CD4-positive, alpha-beta T cell (primary cell): ENCODE measurements at regions not wholly inside any gene's neighbourhood (a gene's known extent, or its start where the extent isn't known, plus 50 kb on each side); places are given as distances from the start of the nearest gene placed in this dataset.

ENCODE experiments used
- ATAC-seq: fragments of 200-7000 bp; cut with Tn5 transposase; one replicate; pipeline ENCODE4 v1.10.0; 2022; ENCODE audit warnings: mild to moderate bottlenecking; ENCODE audit not compliant: poor library complexity
- CTCF ChIA-PET: fragments of 350-600 bp; sonication (Branson Sonifier 250); formaldehyde crosslinking; loops from one replicate; lab custom pipeline; 2021; ENCODE audit warnings: antibody characterized with exemption, inconsistent platforms; lab: Charles Lee
- POLR2A ChIA-PET: fragments of 350-600 bp; sonication (Branson Sonifier 250); formaldehyde crosslinking; loops from one replicate; lab custom pipeline; 2021; ENCODE audit warnings: antibody characterized with exemption, inconsistent platforms; lab: Charles Lee
- DNase-seq, 14 experiments: peaks; one replicate each; pipeline ENCODE4 v3.0.0-alpha.2; 2013 to 2020; ENCODE audit warnings: mixed read lengths in 2 of 14
- H3K27ac ChIP-seq, 2 donors: one replicate each; pipeline versions ENCODE4 v1.5.1 to v1.7.0; 2013; ENCODE audit warnings: low read length in 2 of 2, low read depth in 1 of 2, mild to moderate bottlenecking in 1 of 2
- H3K27me3 ChIP-seq, 2 experiments: 1 replicate in 1 of 2; 2 replicates in 1 of 2; pipeline versions ENCODE4 v1.6.1 to v1.7.0; 2013; ENCODE audit warnings: low read length in 2 of 2, control low read depth in 1 of 2, mild to moderate bottlenecking in 1 of 2, moderate library complexity in 1 of 2; ENCODE audit not compliant: insufficient read depth in 2 of 2, control insufficient read depth in 1 of 2
- H3K36me3 ChIP-seq: one replicate; pipeline ENCODE4 v1.6.1; 2013; ENCODE audit warnings: low read length, control low read depth; ENCODE audit not compliant: insufficient read depth
- H3K4me1 ChIP-seq: one replicate; pipeline ENCODE4 v1.6.1; 2013; ENCODE audit warnings: low read length, control low read depth; ENCODE audit not compliant: insufficient read depth
- H3K4me3 ChIP-seq: one replicate; pipeline ENCODE4 v1.5.1; 2013; ENCODE audit warnings: mild to moderate bottlenecking, low read length, moderate library complexity
- H3K9me3 ChIP-seq, 2 experiments: 1 replicate in 1 of 2; 2 replicates in 1 of 2; pipeline versions ENCODE4 v1.6.1 to v1.7.0; 2013; ENCODE audit warnings: low read length in 2 of 2, mild to moderate bottlenecking in 2 of 2, control low read depth in 1 of 2, moderate library complexity in 1 of 2; ENCODE audit not compliant: control insufficient read depth in 1 of 2, insufficient read depth in 1 of 2
- H3K27ac Mint-ChIP-seq: one replicate; pipeline ENCODE4 v1.8.0; 2020; ENCODE audit warnings: mixed read lengths
- H3K27me3 Mint-ChIP-seq: one replicate; pipeline ENCODE4 v1.8.0; 2021; ENCODE audit warnings: mixed read lengths
- H3K36me3 Mint-ChIP-seq: one replicate; pipeline ENCODE4 v1.8.0; 2021; ENCODE audit warnings: low read depth, mixed read lengths
- H3K4me1 Mint-ChIP-seq: one replicate; pipeline ENCODE4 v1.8.0; 2021; ENCODE audit warnings: low read depth, mixed read lengths
- H3K4me3 Mint-ChIP-seq: one replicate; pipeline ENCODE4 v1.8.0; 2020; ENCODE audit warnings: mild to moderate bottlenecking, mixed read lengths
- H3K9me3 Mint-ChIP-seq: one replicate; pipeline ENCODE4 v1.8.0; 2020; ENCODE audit warnings: mixed read lengths
- CTCF ChIP-seq: fragments of 200-600 bp; IDR thresholded peaks from one replicate; pipeline ENCODE4 v1.8.0; 2022; ENCODE audit warnings: antibody characterized with exemption, mild to moderate bottlenecking
- intact Hi-C, 2 experiments: fragments of 100-400 bp; cut with DNase I in 1 of 2; cut with micrococcal nuclease in 1 of 2; formaldehyde crosslinking; loops; one replicate each; pipeline versions ENCODE4 v1.15.1 to v1.9.0; 2023 to 2025; cut with DNase I, micrococcal nuclease

- Histone ChIP-seq H3K9me3 (peaks cover 0 to 22% of the 10 kb centered on the region in 2 experiments), H3K4me1 (no peaks in the 10 kb centered on the region), H3K36me3 (no peaks in the 10 kb centered on the region), H3K27ac (no peak overlapping the region), H3K4me3 (no peak overlapping the region), H3K27me3 (peaks cover 0 to 2% of the 10 kb centered on the region in 2 experiments)
- ChIA-PET CTCF (no interaction called here), POLR2A (no interaction called here)
- Mint-ChIP-seq H3K36me3 (no peaks in the 10 kb centered on the region), H3K4me3 (no peak overlapping the region), H3K27me3 (peaks cover 7% of the 10 kb centered on the region), H3K27ac (no peak overlapping the region), H3K9me3 (no peaks in the 10 kb centered on the region), H3K4me1 (no peaks in the 10 kb centered on the region)
- intact Hi-C loops, result no loop called here
- no peak for DNase-seq
- TF ChIP-seq CTCF, result no peak
- no peak for ATAC-seq
Observed at GRCh38 chr22:48356731-48357130, 1470.9 kb downstream of the BRD1 start.

GRCh38 chr22:48354096-48354495 lies 1473.6 kb downstream of the BRD1 start:
- no peak overlapping the region for H3K27ac ChIP-seq
- no peak for ATAC-seq
- no peak for DNase-seq
- Mint-ChIP-seq H3K27ac (no peak overlapping the region), H3K9me3 (no peaks in the 10 kb centered on the region), H3K4me1 (no peaks in the 10 kb centered on the region), H3K36me3 (no peaks in the 10 kb centered on the region), H3K27me3 (peaks cover 7% of the 10 kb centered on the region), H3K4me3 (no peak overlapping the region)
- peaks cover 0 to 10% of the 10 kb centered on the region in 2 experiments for H3K9me3 ChIP-seq
- intact Hi-C loops, result no loop called here
- no peaks in the 10 kb centered on the region for H3K27me3 ChIP-seq
- TF ChIP-seq CTCF, result no peak
- H3K36me3 ChIP-seq, result no peaks in the 10 kb centered on the region
- H3K4me1 ChIP-seq, result no peaks in the 10 kb centered on the region
- POLR2A ChIA-PET, result no interaction called here
- CTCF ChIA-PET, result no interaction called here
- no peak overlapping the region for H3K4me3 ChIP-seq

- POLR2A ChIA-PET, result no interaction called here
- no peak overlapping the region for H3K27ac Mint-ChIP-seq
- intact Hi-C loops, result no loop called here
Observed at GRCh38 chr22:48353116-48353947, 1474.3 kb downstream of the BRD1 start.

More at GRCh38 chr22:48353116-48353947, 1474.3 kb downstream of the BRD1 start:
- H3K36me3 Mint-ChIP-seq, result no peaks in the 10 kb centered on the region
- Histone ChIP-seq H3K36me3 (no peaks in the 10 kb centered on the region), H3K4me1 (no peaks in the 10 kb centered on the region), H3K27ac (no peak overlapping the region), H3K27me3 (no peaks in the 10 kb centered on the region), H3K4me3 (no peak overlapping the region), H3K9me3 (peaks cover 0 to 10% of the 10 kb centered on the region in 2 experiments)
- H3K27me3 Mint-ChIP-seq, result peaks cover 7% of the 10 kb centered on the region
- CTCF ChIA-PET, result no interaction called here
- H3K4me3 Mint-ChIP-seq, result no peak overlapping the region
- no peak for TF ChIP-seq CTCF
- DNase-seq (no peak), ATAC-seq (no peak)
- no peaks in the 10 kb centered on the region for H3K9me3 Mint-ChIP-seq
- no peaks in the 10 kb centered on the region for H3K4me1 Mint-ChIP-seq
